Muscle of leg (tissue), 3 donors: ENCODE measurements at regions not wholly inside any gene's neighbourhood (a gene's known extent, or its start where the extent isn't known, plus 50 kb on each side); places are given as distances from the start of the nearest gene placed in this dataset.
A peak's percentile ranks its signal among the peaks of the same experiment; 100 is the strongest.

ENCODE experiments used
- DNase-seq: peaks from one replicate; pipeline ENCODE4 v3.0.0; 2013
- H3K27ac ChIP-seq: one replicate; pipeline ENCODE4 v1.5.1; 2013; ENCODE audit warnings: mild to moderate bottlenecking, low read length, control low read depth
- H3K27me3 ChIP-seq: one replicate; pipeline ENCODE4 v1.6.1; 2013; ENCODE audit warnings: low read length; ENCODE audit not compliant: control insufficient read depth, insufficient read depth
- H3K36me3 ChIP-seq: one replicate; pipeline ENCODE4 v1.6.1; 2013; ENCODE audit warnings: low read length; ENCODE audit not compliant: control insufficient read depth, insufficient read depth
- H3K4me1 ChIP-seq: one replicate; pipeline ENCODE4 v1.6.1; 2013; ENCODE audit warnings: low read length; ENCODE audit not compliant: control insufficient read depth, insufficient read depth
- H3K4me3 ChIP-seq: one replicate; pipeline ENCODE4 v1.5.1; 2013; ENCODE audit warnings: low read length, control low read depth
- H3K9me3 ChIP-seq: replicated peaks from 2 replicates; pipeline ENCODE4 v1.6.1; 2013; ENCODE audit warnings: low read depth, low read length; ENCODE audit not compliant: control insufficient read depth
- WGBS: methylation state at CpG from one replicate; pipeline ENCODE4 v1.1.5; 2013; ENCODE audit warnings: missing lambda C conversion rate; ENCODE audit not compliant: insufficient coverage; 5-methylcytosine and 5-hydroxymethylcytosine counted together

DNA sequence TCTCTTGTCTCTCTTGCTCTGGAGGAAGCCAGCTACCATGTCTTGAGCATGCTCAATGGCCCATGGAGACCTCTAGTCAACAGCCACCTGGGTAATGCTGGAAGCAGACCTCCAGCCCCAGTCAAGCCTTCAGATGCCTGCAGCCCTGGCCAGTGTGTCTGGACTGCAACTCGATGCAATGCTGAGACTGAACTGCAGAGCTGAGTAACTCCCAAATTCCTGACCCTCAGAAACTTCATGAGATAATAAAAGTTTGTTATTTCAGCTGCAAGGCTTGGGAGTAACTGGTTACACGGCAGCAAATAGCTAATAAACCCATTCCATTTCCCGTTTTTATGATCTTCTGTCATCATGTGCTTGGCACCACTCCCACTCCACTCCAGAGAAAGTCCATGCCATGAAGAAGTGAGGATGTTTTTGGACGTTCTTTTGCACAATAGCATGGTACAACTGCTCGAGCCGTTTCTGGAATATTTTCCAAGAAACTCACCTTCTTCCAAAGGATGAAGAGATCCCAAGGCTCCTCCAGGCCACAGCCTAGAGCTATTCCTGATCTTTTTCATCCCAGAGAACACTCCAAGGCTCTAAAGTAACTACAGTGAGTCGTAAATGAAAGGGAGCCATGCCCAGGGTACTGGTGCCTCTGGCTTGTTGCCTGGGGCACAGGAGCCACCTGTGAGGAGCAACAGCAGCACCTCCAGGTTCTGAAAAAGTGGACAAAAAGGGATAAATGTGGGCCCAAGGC lies 72.0 kb upstream of the KLF13 start:
- H3K4me3 ChIP-seq = no peak overlapping the region
- 67% methylated on average over 1 of the region's 7 CpGs for WGBS
- no peaks in the 10 kb centered on the region for H3K9me3 ChIP-seq
- H3K36me3 ChIP-seq = no peaks in the 10 kb centered on the region
- H3K4me1 ChIP-seq = peaks cover 3% of the 10 kb centered on the region
- DNase-seq = peak; percentile 41
- no peak overlapping the region for H3K27ac ChIP-seq
- H3K27me3 ChIP-seq = peaks cover 2% of the 10 kb centered on the region

DNA sequence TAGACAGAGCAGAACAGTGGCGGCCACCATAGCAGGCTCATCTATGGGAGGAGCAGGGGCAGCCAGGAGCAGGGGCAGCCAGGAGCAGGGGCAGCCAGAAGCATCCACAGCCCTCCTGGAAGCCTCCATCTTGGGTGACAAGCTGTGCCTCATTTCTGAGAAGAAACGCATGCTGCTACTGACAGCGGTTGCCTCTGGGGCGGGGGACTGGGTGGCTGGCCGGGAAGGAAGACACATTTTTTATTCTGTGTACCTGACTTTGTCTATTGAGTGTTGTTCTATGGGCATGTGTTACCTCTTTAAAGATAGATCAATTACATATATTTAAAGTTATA lies 71.5 kb upstream of the KLF13 start:
- Histone ChIP-seq H3K36me3 (no peaks in the 10 kb centered on the region), H3K9me3 (no peaks in the 10 kb centered on the region), H3K27me3 (peaks cover 2% of the 10 kb centered on the region), H3K27ac (no peak overlapping the region), H3K4me3 (no peak overlapping the region), H3K4me1 (peaks cover 3% of the 10 kb centered on the region)
- 94% methylated on average over 2 of the region's 5 CpGs for WGBS
- no peak for DNase-seq

DNA sequence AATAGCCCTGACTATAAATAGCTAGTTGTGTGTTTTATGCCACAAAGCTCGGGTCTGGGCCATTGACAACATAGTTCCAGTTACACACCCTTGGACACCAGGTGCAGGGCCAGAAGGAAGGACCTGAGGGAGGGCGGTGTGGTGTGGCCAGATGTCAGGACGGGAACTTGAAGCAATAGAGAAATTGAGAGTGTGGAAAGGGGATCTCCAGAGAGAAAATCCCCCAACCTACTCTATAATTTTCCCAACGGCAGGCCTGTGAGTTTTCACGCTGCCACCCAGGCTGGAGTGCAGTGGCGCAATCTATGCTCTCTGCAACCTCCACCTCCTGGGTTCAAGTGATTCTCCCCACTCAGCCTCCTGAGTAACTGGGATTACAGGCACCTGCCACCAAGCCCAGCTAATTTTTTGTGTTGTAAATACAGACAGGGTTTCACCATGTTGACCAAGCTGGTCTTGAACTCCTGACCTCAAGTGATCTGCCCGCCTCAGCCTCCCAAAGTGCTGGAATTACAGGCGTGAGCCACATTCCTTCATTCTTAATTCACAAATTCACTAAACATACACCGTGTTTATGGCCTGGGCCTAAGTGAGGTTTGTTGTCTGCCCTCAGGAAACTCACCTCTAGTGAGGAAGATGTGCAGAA lies 70.8 kb upstream of the KLF13 start:
- no peak for DNase-seq
- WGBS = 100% methylated on average over 2 of the region's 9 CpGs
- Histone ChIP-seq H3K9me3 (no peaks in the 10 kb centered on the region), H3K4me3 (no peak overlapping the region), H3K36me3 (no peaks in the 10 kb centered on the region), H3K4me1 (peaks cover 3% of the 10 kb centered on the region), H3K27ac (no peak overlapping the region), H3K27me3 (peaks cover 2% of the 10 kb centered on the region)

DNA sequence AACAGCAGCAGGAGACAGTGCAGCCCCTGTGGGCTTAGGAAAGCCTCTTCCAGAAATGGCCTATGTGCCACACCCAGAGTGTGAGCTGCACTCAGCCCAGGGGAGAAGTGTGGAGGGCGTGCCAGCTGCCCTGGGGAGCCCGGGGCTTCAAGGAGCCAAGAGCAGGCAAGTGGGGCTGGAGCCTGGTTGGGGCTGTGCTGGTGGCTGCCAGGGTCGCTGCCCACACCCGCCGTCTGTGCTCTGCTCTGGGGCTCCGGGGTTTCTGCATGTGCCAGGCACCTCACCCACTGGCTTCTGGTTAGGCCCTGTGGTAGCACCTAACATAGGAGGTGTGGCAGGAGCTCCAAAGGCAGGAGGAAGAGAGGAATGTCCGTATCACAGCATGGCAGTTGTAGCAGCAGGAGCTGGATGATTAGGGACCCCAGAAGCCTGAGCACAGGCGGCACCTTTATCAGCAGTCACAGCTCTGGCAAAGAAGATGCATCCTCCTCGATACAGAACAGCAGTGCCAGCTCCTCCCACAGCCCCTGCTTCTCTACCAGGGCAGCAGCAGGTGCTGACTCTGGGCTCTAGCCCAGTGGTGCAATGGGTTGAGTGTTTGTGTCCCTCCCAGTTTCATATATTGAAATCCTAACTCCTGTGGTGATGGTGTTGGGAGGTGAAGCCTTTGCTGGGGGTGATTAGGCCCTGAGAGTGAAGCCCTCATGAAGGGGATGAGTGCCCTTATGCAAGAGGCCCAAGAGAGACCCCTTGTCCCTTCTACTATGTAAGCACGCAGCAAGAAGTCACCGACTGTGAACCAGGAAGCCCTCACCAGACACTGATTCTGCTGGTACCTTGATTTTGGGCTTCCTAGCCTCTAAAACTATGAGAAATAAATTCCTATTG lies 70.0 kb upstream of the KLF13 start:
- Histone ChIP-seq H3K9me3 (no peaks in the 10 kb centered on the region), H3K27me3 (peaks cover 2% of the 10 kb centered on the region), H3K4me1 (peaks cover 3% of the 10 kb centered on the region), H3K36me3 (no peaks in the 10 kb centered on the region), H3K27ac (no peak overlapping the region), H3K4me3 (no peak overlapping the region)
- 78% methylated on average over 7 of the region's 11 CpGs for WGBS
- no peak for DNase-seq

DNA sequence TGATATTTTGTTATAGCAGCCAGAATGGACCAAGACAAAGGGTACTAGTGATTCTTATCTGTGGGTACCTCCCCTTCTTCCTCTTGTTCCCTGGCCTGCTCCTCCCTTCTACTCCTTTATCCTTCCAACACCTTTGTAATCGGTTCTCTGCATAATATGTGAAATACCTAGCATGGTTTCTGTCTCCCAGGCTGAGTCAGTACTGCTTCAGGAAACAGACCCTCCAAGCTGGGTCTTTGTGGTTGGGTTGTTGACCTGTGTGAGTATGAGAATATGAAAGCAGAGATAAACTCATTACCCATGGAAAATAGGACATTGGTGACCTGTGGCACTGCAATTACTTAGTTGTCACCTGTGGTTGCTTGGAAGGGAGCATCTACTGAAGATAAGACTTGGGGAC lies 69.3 kb upstream of the KLF13 start:
- DNase-seq = no peak
- Histone ChIP-seq H3K4me1 (peaks cover 3% of the 10 kb centered on the region), H3K4me3 (no peak overlapping the region), H3K27ac (no peak overlapping the region), H3K9me3 (no peaks in the 10 kb centered on the region), H3K27me3 (no peaks in the 10 kb centered on the region), H3K36me3 (no peaks in the 10 kb centered on the region)
- no CpG with 5 or more reads among the region's 1 CpG for WGBS

DNA sequence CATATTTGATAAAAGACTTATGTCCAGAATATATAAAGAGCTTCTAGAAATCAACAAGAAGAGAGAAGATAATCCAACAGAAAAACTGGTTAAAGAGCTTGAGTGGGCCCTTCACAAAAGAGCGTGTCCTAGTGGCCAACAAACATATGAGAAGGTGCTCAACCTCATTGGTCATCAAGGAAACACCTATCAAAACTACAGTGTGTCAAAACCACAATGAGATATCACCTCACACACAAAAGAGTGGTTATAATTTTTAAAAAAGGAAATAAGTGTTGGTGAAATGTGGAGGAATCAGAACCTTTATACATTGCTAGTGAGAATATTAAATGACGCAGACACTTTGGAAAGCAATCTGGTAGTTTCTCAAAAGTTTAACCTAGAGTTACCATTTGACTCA lies 68.4 kb upstream of the KLF13 start:
- WGBS = no CpG with 5 or more reads among the region's 2 CpGs
- Histone ChIP-seq H3K27ac (no peak overlapping the region), H3K9me3 (no peaks in the 10 kb centered on the region), H3K4me3 (no peak overlapping the region), H3K27me3 (no peaks in the 10 kb centered on the region), H3K4me1 (peaks cover 6% of the 10 kb centered on the region), H3K36me3 (no peaks in the 10 kb centered on the region)
- no peak for DNase-seq

DNA sequence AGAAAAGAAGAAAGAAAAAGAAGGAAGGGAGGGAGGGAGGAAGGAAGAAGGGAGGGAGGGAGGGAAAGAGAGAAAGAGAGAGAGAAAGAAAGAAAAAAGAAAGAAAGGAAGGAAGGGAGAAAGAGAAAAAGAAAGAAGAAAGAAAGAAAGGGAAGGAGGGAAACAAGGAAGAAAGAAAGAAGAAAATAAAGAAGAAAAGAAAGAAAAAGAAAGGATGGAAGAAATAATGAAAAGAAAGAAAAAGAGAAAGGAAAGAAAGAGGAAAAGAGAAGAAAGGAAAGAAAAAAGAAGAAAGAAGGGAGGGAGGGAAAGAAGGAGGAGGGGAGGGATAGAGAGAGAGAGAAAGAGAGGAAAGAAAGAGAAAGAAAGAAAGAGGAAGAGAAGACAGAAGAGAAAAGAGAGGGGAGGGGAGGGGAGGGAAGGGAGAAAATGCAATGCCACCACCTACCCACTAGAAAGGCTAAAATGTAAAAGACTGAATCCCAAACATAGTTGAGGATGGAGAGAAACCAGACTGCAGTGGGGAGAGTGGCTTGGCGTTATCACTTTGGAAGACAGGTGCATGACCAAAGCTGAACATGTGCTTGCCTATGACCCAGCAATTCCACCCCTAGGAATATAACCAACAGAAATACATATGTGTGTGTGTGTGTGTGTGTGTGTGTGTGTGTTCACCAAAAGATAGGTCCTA lies 66.9 kb upstream of the KLF13 start:
- no CpG with 5 or more reads among the region's 1 CpG for WGBS
- no peak for DNase-seq
- H3K4me3 ChIP-seq = no peak overlapping the region
- no peaks in the 10 kb centered on the region for H3K36me3 ChIP-seq
- no peaks in the 10 kb centered on the region for H3K9me3 ChIP-seq
- H3K27ac ChIP-seq = no peak overlapping the region
- no peaks in the 10 kb centered on the region for H3K27me3 ChIP-seq
- peaks cover 20% of the 10 kb centered on the region for H3K4me1 ChIP-seq

DNA sequence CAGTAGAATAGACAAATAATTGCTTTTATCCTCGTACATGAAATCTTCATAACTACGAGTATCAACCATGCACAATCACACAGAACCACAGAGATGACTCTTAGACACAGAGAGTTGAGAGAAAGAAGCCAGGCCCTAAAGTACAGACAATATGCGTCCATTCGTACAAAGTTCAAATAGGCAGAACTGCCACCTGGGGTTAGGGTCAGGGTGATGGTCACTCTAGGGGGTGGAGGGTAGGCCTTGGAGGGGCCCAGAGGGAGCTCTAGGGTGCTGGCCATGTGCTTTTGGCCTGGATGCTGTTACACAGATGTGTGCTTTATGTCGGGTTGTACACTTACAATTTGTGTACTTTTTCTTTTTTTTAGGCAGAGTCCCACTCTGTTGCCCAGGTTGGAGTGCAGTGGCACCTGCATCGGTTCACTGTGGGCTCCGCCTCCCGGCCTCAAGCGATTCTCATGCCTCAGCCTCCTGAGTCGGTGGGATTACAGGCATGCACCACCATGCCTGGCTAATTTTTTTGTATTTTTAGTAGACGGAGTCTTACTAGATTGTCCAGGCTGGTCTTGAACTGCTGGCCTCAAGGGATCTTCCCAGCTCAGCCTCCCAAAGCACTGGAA lies 65.9 kb upstream of the KLF13 start:
- H3K27ac ChIP-seq = no peak overlapping the region
- no peak for DNase-seq
- 86% methylated on average over 8 of the region's 11 CpGs for WGBS
- H3K4me3 ChIP-seq = no peak overlapping the region
- no peaks in the 10 kb centered on the region for H3K36me3 ChIP-seq
- H3K4me1 ChIP-seq = peaks cover 31% of the 10 kb centered on the region
- no peaks in the 10 kb centered on the region for H3K27me3 ChIP-seq
- no peaks in the 10 kb centered on the region for H3K9me3 ChIP-seq

DNA sequence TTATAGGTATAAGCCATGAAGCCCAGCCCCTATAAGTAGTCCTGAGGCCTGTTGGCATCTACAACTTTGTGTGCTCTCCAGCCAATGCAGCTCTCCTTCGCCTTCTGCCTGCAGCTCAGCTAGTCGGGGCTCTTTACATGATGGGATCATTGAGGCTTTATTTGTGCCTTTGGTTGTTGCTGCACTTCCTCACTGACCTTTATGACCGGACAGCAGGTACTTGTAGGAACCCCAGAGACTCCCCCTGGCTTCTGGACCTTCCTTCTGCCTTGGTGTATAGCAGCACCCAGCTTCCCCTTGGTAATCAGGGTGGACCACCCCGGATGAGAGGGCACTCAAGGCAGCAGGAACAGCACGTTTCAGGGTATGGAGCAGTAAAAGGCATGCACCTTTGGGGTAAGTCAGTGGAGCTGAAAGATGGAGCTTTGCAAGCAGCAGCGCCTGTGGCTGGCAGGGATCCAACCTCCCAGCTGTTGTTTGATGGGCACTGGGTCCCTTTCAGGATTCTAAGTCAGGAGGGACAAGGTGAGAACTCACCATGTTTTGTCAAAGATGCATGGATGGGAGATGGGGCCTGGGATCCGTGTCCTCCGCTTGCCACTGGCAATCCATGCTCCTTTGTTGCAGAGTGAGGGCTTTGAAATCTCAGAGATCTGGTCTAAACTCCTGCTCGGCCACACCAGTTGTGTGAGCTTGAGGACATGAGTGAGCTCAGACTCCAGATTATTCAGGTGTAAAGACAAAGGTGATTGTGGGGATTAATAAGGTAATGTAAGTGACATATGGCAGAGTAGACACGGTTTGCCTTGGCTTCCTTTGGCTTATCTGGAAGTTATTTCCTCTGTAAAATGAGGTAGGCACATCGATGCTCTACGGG lies 65.1 kb upstream of the KLF13 start:
- no peak overlapping the region for H3K27ac ChIP-seq
- peaks cover 35% of the 10 kb centered on the region for H3K4me1 ChIP-seq
- DNase-seq = no peak
- no peak overlapping the region for H3K4me3 ChIP-seq
- H3K9me3 ChIP-seq = no peaks in the 10 kb centered on the region
- H3K27me3 ChIP-seq = no peaks in the 10 kb centered on the region
- 65% methylated on average over 9 of the region's 12 CpGs for WGBS
- no peaks in the 10 kb centered on the region for H3K36me3 ChIP-seq
